HL-60 (cell line): ENCODE measurements at regions not wholly inside any gene's neighbourhood (a gene's known extent, or its start where the extent isn't known, plus 50 kb on each side); places are given as distances from the start of the nearest gene placed in this dataset.

Experiments
- DNase-seq, 2 experiments: peaks; one replicate each; pipeline ENCODE4 v3.0.0-alpha.2; 2010 to 2020; ENCODE audit warnings: low read depth in 1 of 2, low spot score in 1 of 2
- H3K27ac ChIP-seq: fragments of 250-450 bp; sonication (Bioruptor Pico); replicated peaks from 2 replicates; pipeline ENCODE4 v1.5.1; 2020; ENCODE audit warnings: mild to moderate bottlenecking, moderate library complexity
- H3K27me3 ChIP-seq: fragments of 250-450 bp; sonication (Bioruptor Pico); 2 replicates; pipeline ENCODE4 v1.5.1; 2021; ENCODE audit warnings: mild to moderate bottlenecking, moderate library complexity; ENCODE audit not compliant: insufficient read depth, poor library complexity, severe bottlenecking
- H3K4me3 ChIP-seq: replicated peaks from 2 replicates; pipeline ENCODE4 v1.5.1; 2011; ENCODE audit warnings: mild to moderate bottlenecking, control low read depth, low read length; ENCODE audit not compliant: insufficient read depth
- GABPA ChIP-seq: IDR thresholded peaks from 2 replicates; pipeline ENCODE4 v1.6.1; 2012; ENCODE audit warnings: low read depth
- POLR2AphosphoS5 ChIP-seq: IDR thresholded peaks from 2 replicates; pipeline ENCODE4 v1.6.1; 2012; ENCODE audit warnings: low read depth
- SPI1 ChIP-seq: IDR thresholded peaks from 2 replicates; pipeline ENCODE4 v1.6.1; 2012; ENCODE audit warnings: low read depth, mild to moderate bottlenecking, borderline replicate concordance
- TF ChIP-seq, protein P1 (sequence below): IDR thresholded peaks from one replicate; pipeline ENCODE4 v1.5.1; 2011; ENCODE audit warnings: low read length, control low read depth, inconsistent platforms; ENCODE audit not compliant: insufficient read depth
- TF ChIP-seq, protein P2 (sequence below): IDR thresholded peaks from 2 replicates; pipeline ENCODE4 v1.6.1; 2012; ENCODE audit warnings: low read depth; ENCODE audit not compliant: insufficient replicate concordance

DNA sequence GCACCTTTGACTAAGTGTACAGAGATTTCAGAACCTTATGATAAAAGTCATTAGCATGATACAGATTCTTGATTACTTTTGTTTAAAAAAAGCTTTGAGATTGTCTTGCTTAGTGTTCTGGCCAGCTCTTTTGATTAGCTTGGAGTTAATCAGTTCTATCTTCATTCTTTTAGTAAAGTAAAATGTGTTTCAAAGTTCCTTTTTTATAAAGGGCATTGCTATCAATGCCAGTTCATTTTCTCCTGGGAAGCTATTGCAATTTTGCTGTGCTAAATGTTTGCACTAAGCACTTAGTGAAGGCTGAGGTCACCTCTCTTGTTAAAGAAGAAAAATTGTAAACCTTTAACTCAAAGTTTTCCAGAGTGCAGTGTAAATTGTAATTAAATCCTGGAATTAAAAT lies 946.7 kb upstream of the TMPRSS15 start:
- TF ChIP-seq SPI1 (no peak), POLR2AphosphoS5 (no peak), GABPA (no peak)
- TF ChIP-seq, protein P1, sequence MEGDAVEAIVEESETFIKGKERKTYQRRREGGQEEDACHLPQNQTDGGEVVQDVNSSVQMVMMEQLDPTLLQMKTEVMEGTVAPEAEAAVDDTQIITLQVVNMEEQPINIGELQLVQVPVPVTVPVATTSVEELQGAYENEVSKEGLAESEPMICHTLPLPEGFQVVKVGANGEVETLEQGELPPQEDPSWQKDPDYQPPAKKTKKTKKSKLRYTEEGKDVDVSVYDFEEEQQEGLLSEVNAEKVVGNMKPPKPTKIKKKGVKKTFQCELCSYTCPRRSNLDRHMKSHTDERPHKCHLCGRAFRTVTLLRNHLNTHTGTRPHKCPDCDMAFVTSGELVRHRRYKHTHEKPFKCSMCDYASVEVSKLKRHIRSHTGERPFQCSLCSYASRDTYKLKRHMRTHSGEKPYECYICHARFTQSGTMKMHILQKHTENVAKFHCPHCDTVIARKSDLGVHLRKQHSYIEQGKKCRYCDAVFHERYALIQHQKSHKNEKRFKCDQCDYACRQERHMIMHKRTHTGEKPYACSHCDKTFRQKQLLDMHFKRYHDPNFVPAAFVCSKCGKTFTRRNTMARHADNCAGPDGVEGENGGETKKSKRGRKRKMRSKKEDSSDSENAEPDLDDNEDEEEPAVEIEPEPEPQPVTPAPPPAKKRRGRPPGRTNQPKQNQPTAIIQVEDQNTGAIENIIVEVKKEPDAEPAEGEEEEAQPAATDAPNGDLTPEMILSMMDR, result no peak
- TF ChIP-seq, protein P2, sequence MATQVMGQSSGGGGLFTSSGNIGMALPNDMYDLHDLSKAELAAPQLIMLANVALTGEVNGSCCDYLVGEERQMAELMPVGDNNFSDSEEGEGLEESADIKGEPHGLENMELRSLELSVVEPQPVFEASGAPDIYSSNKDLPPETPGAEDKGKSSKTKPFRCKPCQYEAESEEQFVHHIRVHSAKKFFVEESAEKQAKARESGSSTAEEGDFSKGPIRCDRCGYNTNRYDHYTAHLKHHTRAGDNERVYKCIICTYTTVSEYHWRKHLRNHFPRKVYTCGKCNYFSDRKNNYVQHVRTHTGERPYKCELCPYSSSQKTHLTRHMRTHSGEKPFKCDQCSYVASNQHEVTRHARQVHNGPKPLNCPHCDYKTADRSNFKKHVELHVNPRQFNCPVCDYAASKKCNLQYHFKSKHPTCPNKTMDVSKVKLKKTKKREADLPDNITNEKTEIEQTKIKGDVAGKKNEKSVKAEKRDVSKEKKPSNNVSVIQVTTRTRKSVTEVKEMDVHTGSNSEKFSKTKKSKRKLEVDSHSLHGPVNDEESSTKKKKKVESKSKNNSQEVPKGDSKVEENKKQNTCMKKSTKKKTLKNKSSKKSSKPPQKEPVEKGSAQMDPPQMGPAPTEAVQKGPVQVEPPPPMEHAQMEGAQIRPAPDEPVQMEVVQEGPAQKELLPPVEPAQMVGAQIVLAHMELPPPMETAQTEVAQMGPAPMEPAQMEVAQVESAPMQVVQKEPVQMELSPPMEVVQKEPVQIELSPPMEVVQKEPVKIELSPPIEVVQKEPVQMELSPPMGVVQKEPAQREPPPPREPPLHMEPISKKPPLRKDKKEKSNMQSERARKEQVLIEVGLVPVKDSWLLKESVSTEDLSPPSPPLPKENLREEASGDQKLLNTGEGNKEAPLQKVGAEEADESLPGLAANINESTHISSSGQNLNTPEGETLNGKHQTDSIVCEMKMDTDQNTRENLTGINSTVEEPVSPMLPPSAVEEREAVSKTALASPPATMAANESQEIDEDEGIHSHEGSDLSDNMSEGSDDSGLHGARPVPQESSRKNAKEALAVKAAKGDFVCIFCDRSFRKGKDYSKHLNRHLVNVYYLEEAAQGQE, result no peak
- DNase-seq, result no peak
- no peak overlapping the region for H3K27ac ChIP-seq

DNA sequence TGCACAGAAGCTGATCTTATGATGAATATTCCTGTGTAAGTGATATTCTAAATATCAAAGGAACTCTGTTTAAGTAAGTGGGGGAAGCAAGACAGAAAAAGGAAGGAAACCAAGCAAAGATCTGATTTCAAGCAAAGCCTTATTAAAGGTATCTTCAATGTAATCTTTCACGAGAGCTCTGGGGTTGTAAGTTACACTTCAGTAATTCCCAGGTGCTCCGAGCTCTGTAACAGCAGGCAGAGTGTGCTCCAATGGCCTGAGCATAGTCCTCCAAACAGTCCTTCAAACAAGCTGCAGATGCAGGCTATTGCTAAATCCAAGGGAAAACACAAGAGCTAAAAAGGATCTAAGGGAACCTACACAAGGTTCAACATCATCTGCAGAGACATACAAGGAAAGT lies 949.7 kb upstream of the TMPRSS15 start:
- Histone ChIP-seq H3K4me3 (no peak overlapping the region), H3K27me3 (no peaks in the 10 kb centered on the region), H3K27ac (no peak overlapping the region)
- no peak for DNase-seq
- TF ChIP-seq, protein P1, result no peak
- TF ChIP-seq SPI1, result no peak
- TF ChIP-seq GABPA, result no peak

More for the DNA sequence above, 946.7 kb upstream of the TMPRSS15 start:
- H3K27me3 ChIP-seq, result no peaks in the 10 kb centered on the region
- no peak overlapping the region for H3K4me3 ChIP-seq

DNA sequence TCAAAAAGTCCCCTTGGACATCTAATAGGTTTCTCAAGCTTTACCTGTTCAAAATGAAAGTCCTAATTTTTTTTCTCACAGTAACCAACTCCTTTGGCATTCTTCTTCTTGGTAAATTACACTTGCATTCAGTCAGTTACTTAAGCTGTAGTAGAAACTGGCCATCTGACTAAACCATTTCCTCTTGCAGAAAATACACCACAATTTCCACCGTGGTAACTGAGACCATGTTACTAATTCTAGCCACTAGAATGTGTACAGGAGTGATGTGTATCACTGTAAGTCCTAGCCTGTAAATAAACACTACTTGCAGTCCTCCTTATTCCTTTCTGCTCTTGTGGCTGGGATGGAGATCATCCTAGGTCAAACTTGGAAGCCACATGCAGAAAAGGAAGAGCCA lies 965.4 kb upstream of the TMPRSS15 start:
- Histone ChIP-seq H3K27ac (no peak overlapping the region), H3K27me3 (no peaks in the 10 kb centered on the region), H3K4me3 (no peak overlapping the region)
- no peak for DNase-seq
- TF ChIP-seq, protein P1, result no peak
- TF ChIP-seq POLR2AphosphoS5 (no peak), SPI1 (no peak), GABPA (no peak)
- TF ChIP-seq, protein P2, result no peak

DNA sequence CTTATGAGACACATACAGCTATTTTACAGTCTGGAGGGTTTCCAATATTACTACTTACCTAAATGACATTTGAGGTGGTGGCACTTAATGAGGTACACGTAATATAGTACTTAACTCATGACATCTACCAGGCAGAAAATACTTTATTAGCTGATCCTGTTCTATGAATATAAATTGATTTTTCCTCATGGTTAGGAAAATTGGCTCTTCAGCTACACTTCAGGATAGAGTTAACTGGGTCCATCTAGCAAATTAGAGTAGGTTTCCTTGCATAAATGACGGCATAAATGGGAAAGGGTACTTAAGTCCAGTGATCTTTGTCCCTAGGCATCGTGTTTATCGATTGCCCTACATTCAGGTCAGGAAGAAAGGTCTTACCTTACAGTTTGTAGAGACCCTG lies 988.8 kb upstream of the TMPRSS15 start:
- H3K4me3 ChIP-seq, result no peak overlapping the region

More for the DNA sequence above, 988.8 kb upstream of the TMPRSS15 start:
- DNase-seq, result no peak
- H3K27me3 ChIP-seq, result no peaks in the 10 kb centered on the region
- TF ChIP-seq, protein P1, result no peak
- TF ChIP-seq, protein P2, result no peak
- TF ChIP-seq GABPA (no peak), SPI1 (no peak), POLR2AphosphoS5 (no peak)
- no peak overlapping the region for H3K27ac ChIP-seq
